ENCODE measurements at regions not wholly inside any gene's neighbourhood (a gene's known extent, or its start where the extent isn't known, plus 50 kb on each side); places are given as distances from the start of the nearest gene placed in this dataset.

GRCh38 chr17:52395308-52395707 lies 236.8 kb upstream of the CA10 start:
- no peak for TF ChIP-seq Cebpa-rat (IDR thresholded peaks at IDR 0.05)
- H3K4me2 ChIP-seq, result no peak overlapping the region
- H3K4me1 ChIP-seq, result no peaks in the 10 kb centered on the region
- no peak overlapping the region for H3K4me3 ChIP-seq
- H3K9ac ChIP-seq, result no peak overlapping the region
- H3K27ac ChIP-seq, result no peak overlapping the region
- no peaks in the 10 kb centered on the region for H3K27me3 ChIP-seq
- no peaks in the 10 kb centered on the region for H3K9me3 ChIP-seq
- H4K20me1 ChIP-seq, result no peaks in the 10 kb centered on the region
- H3K36me3 ChIP-seq, result no peaks in the 10 kb centered on the region

- Histone ChIP-seq H3K27me3 (no peaks in the 10 kb centered on the region), H3K4me1 (no peaks in the 10 kb centered on the region), H3K9me3 (no peaks in the 10 kb centered on the region), H3K9ac (no peak overlapping the region), H3K36me3 (no peaks in the 10 kb centered on the region), H3K4me3 (no peak overlapping the region), H4K20me1 (no peaks in the 10 kb centered on the region), H3K27ac (no peak overlapping the region), H3K4me2 (no peak overlapping the region)
- TF ChIP-seq Cebpa-rat (IDR thresholded peaks at IDR 0.05), result no peak
Measured at GRCh38 chr17:52390422-52390821, 231.9 kb upstream of the CA10 start.

- Histone ChIP-seq H3K4me2 (no peak overlapping the region), H3K4me1 (no peaks in the 10 kb centered on the region), H3K9ac (no peak overlapping the region), H3K36me3 (no peaks in the 10 kb centered on the region), H3K27ac (no peak overlapping the region), H4K20me1 (no peaks in the 10 kb centered on the region), H3K4me3 (no peak overlapping the region), H3K27me3 (no peaks in the 10 kb centered on the region), H3K9me3 (no peaks in the 10 kb centered on the region)
- no peak for TF ChIP-seq Cebpa-rat (IDR thresholded peaks at IDR 0.05)
Measured at GRCh38 chr17:52389632-52390031, 231.1 kb upstream of the CA10 start.

- Histone ChIP-seq H3K4me1 (no peaks in the 10 kb centered on the region), H3K27me3 (no peaks in the 10 kb centered on the region), H3K9ac (no peak overlapping the region), H3K4me3 (no peak overlapping the region), H3K27ac (no peak overlapping the region), H3K9me3 (no peaks in the 10 kb centered on the region), H3K4me2 (no peak overlapping the region), H4K20me1 (no peaks in the 10 kb centered on the region), H3K36me3 (no peaks in the 10 kb centered on the region)
- no peak for TF ChIP-seq Cebpa-rat (IDR thresholded peaks at IDR 0.05)
Measured at GRCh38 chr17:52388941-52389340, 230.4 kb upstream of the CA10 start.

- Histone ChIP-seq H4K20me1 (no peaks in the 10 kb centered on the region), H3K9ac (no peak overlapping the region), H3K4me3 (no peak overlapping the region), H3K27ac (no peak overlapping the region), H3K36me3 (no peaks in the 10 kb centered on the region), H3K27me3 (no peaks in the 10 kb centered on the region), H3K4me1 (no peaks in the 10 kb centered on the region), H3K4me2 (no peak overlapping the region), H3K9me3 (0 out of 2 replicates have a peak, but pooled peaks cover 3% of the 10 kb centered on the region)
- TF ChIP-seq Cebpa-rat (IDR thresholded peaks at IDR 0.05), result no peak
Measured at GRCh38 chr17:52384695-52385094, 226.2 kb upstream of the CA10 start.

GRCh38 chr17:52383493-52384100 lies 225.1 kb upstream of the CA10 start:
- H3K9me3 ChIP-seq, result 0 out of 2 replicates have a peak, but pooled peaks cover 7% of the 10 kb centered on the region
- H3K4me3 ChIP-seq, result no peak overlapping the region
- H3K27me3 ChIP-seq, result no peaks in the 10 kb centered on the region
- TF ChIP-seq Cebpa-rat (IDR thresholded peaks at IDR 0.05), result no peak
- no peak overlapping the region for H3K4me2 ChIP-seq
- no peak overlapping the region for H3K27ac ChIP-seq
- no peak overlapping the region for H3K9ac ChIP-seq
- H3K4me1 ChIP-seq, result no peaks in the 10 kb centered on the region
- H3K36me3 ChIP-seq, result no peaks in the 10 kb centered on the region
- no peaks in the 10 kb centered on the region for H4K20me1 ChIP-seq

GRCh38 chr17:52378860-52379259 lies 220.3 kb upstream of the CA10 start:
- no peak overlapping the region for H3K4me3 ChIP-seq
- no peaks in the 10 kb centered on the region for H3K36me3 ChIP-seq
- no peak overlapping the region for H3K4me2 ChIP-seq
- no peaks in the 10 kb centered on the region for H4K20me1 ChIP-seq
- no peaks in the 10 kb centered on the region for H3K27me3 ChIP-seq
- no peaks in the 10 kb centered on the region for H3K4me1 ChIP-seq
- no peak overlapping the region for H3K27ac ChIP-seq
- H3K9ac ChIP-seq, result no peak overlapping the region
- TF ChIP-seq Cebpa-rat (IDR thresholded peaks at IDR 0.05), result no peak
- 0 out of 2 replicates have a peak, but pooled peaks cover 7% of the 10 kb centered on the region for H3K9me3 ChIP-seq

- Histone ChIP-seq H3K27me3 (no peaks in the 10 kb centered on the region), H3K4me1 (no peaks in the 10 kb centered on the region), H3K9me3 (0 out of 2 replicates have a peak, but pooled peaks cover 7% of the 10 kb centered on the region), H3K4me3 (no peak overlapping the region), H3K27ac (no peak overlapping the region), H3K9ac (no peak overlapping the region), H4K20me1 (no peaks in the 10 kb centered on the region), H3K36me3 (no peaks in the 10 kb centered on the region), H3K4me2 (no peak overlapping the region)
- TF ChIP-seq Cebpa-rat (IDR thresholded peaks at IDR 0.05), result no peak
Measured at GRCh38 chr17:52376137-52376536, 217.6 kb upstream of the CA10 start.

- H3K4me3 ChIP-seq, result no peak overlapping the region
- no peaks in the 10 kb centered on the region for H3K27me3 ChIP-seq
- no peak overlapping the region for H3K9ac ChIP-seq
- H3K27ac ChIP-seq, result no peak overlapping the region
- no peaks in the 10 kb centered on the region for H3K4me1 ChIP-seq
- no peak for TF ChIP-seq Cebpa-rat (IDR thresholded peaks at IDR 0.05)
- no peaks in the 10 kb centered on the region for H3K9me3 ChIP-seq
- no peak overlapping the region for H3K4me2 ChIP-seq
- H3K36me3 ChIP-seq, result no peaks in the 10 kb centered on the region
- H4K20me1 ChIP-seq, result no peaks in the 10 kb centered on the region
Measured at GRCh38 chr17:52368886-52369285, 210.4 kb upstream of the CA10 start.

GRCh38 chr17:52357854-52358253 lies 199.3 kb upstream of the CA10 start:
- Histone ChIP-seq H3K36me3 (no peaks in the 10 kb centered on the region), H3K4me2 (no peak overlapping the region), H3K4me3 (no peak overlapping the region), H3K9me3 (peaks cover 4% of the 10 kb centered on the region; the same call in 1 of the 2 replicates), H3K9ac (no peak overlapping the region), H4K20me1 (no peaks in the 10 kb centered on the region), H3K4me1 (no peaks in the 10 kb centered on the region), H3K27ac (no peak overlapping the region), H3K27me3 (no peaks in the 10 kb centered on the region)
- TF ChIP-seq Cebpa-rat (IDR thresholded peaks at IDR 0.05), result no peak

- Histone ChIP-seq H3K4me1 (no peaks in the 10 kb centered on the region), H3K4me3 (no peak overlapping the region), H4K20me1 (no peaks in the 10 kb centered on the region), H3K36me3 (no peaks in the 10 kb centered on the region), H3K4me2 (no peak overlapping the region), H3K9ac (no peak overlapping the region), H3K27ac (no peak overlapping the region), H3K9me3 (no peaks in the 10 kb centered on the region), H3K27me3 (no peaks in the 10 kb centered on the region)
- no peak for TF ChIP-seq Cebpa-rat (IDR thresholded peaks at IDR 0.05)
Measured at GRCh38 chr17:52336796-52337195, 178.3 kb upstream of the CA10 start.

Measured in BLaER1 (cell line).